K562 (cell line): ENCODE measurements at regions not wholly inside any gene's neighbourhood (a gene's known extent, or its start where the extent isn't known, plus 50 kb on each side); places are given as distances from the start of the nearest gene placed in this dataset.

ENCODE experiments used
- ATAC-seq: fragments of 200-7000 bp; cut with Tn5 transposase; 3 replicates; pipeline ENCODE4 v1.9.1; 2020; ENCODE audit warnings: moderate library complexity
- BruUV-seq: library from RNA; stranded (reverse); fragments of 400-500 nt; replicated peaks from 2 replicates; lab custom pipeline; 2021; lab: Mats Ljungman, UMichigan
- CTCF ChIA-PET: fragments of 300-600 bp; formaldehyde crosslinking; extraction: SDS; loops from one replicate; lab custom pipeline; 2021; ENCODE audit warnings: low intra/inter-chr PET ratio; lab: Yijun Ruan, JAX
- POLR2A ChIA-PET: fragments of 300-600, 350-650 bp; sonication (Branson Sonifier 250); formaldehyde crosslinking; extraction: SDS; loops from one replicate; lab custom pipeline; 2021; ENCODE audit warnings: antibody characterized with exemption, inconsistent platforms; lab: Yijun Ruan, JAX
- DNase-seq, 4 experiments: peaks; one replicate each; pipeline versions ENCODE4 v3.0.0 to v3.0.0-alpha.2; 2011 to 2018; ENCODE audit warnings: low spot score in 3 of 4, mixed read lengths in 3 of 4; ENCODE audit errors: extremely low read depth in 1 of 4
- FAIRE-seq: peaks from 2 replicates; lab custom pipeline; 2011; peaks lifted over from hg19 to GRCh38; lab: Jason Lieb, UNC
- H2AFZ ChIP-seq: 2 replicates; pipeline ENCODE4 v1.6.0; 2011; ENCODE audit warnings: low read depth, low read length, control low read depth, inconsistent platforms
- H3K27ac ChIP-seq: fragments of 200-600 bp; 3 replicates; pipeline ENCODE4 v1.8.0; 2011; ENCODE audit warnings: low read depth, mild to moderate bottlenecking, control low read depth, inconsistent platforms, low read length, moderate library complexity, mixed read lengths; ENCODE audit errors: extremely low read depth
- H3K27me3 ChIP-seq, 2 experiments: fragments of 300-600 bp in 1 of 2; 2 replicates in 1 of 2; 3 replicates in 1 of 2; pipeline versions ENCODE4 v1.6.0 to v1.8.0; 2011; ENCODE audit warnings: inconsistent platforms in 2 of 2, low read length in 2 of 2, mild to moderate bottlenecking in 1 of 2, mixed read lengths in 1 of 2, moderate library complexity in 1 of 2; ENCODE audit not compliant: control insufficient read depth in 2 of 2, insufficient read depth in 2 of 2
- H3K36me3 ChIP-seq: fragments of 300-600 bp; 3 replicates; pipeline ENCODE4 v1.8.0; 2011; ENCODE audit warnings: mild to moderate bottlenecking, low read length, inconsistent platforms; ENCODE audit not compliant: control insufficient read depth, insufficient read depth
- H3K4me1 ChIP-seq, 2 experiments: fragments of 200-600 bp in 1 of 2; replicated peaks in 1 of 2; 2 replicates in 1 of 2; 3 replicates in 1 of 2; pipeline versions ENCODE4 v1.5.1 to v1.8.0; 2011; ENCODE audit warnings: inconsistent platforms in 2 of 2, low read length in 2 of 2, mild to moderate bottlenecking in 1 of 2, mixed read lengths in 1 of 2, moderate library complexity in 1 of 2; ENCODE audit not compliant: control insufficient read depth in 2 of 2, insufficient read depth in 2 of 2
- H3K4me2 ChIP-seq: 2 replicates; pipeline ENCODE4 v1.6.1; 2011; ENCODE audit warnings: low read length, control low read depth, inconsistent platforms, mixed read lengths; ENCODE audit not compliant: insufficient read depth
- H3K4me3 ChIP-seq: fragments of 200-600 bp; sonication (generic), shearing (Covaris generic); 2 replicates; pipeline ENCODE4 v1.5.1; 2016; ENCODE audit warnings: control low read depth, inconsistent platforms
- H3K79me2 ChIP-seq: fragments of 200-600 bp; 3 replicates; pipeline ENCODE4 v1.8.0; 2011; ENCODE audit warnings: low read length, inconsistent platforms; ENCODE audit not compliant: control insufficient read depth, insufficient read depth
- H3K9ac ChIP-seq, 2 experiments: 2 replicates each; pipeline versions ENCODE4 v1.6.0 to v1.6.1; 2011; ENCODE audit warnings: low read depth in 2 of 2, low read length in 2 of 2, control low read depth in 1 of 2, inconsistent platforms in 1 of 2, mild to moderate bottlenecking in 1 of 2, mixed read lengths in 1 of 2; ENCODE audit not compliant: insufficient read depth in 1 of 2
- H3K9me1 ChIP-seq: one replicate; pipeline ENCODE4 v1.6.0; 2011; ENCODE audit warnings: inconsistent platforms, mild to moderate bottlenecking, low read length, moderate library complexity; ENCODE audit not compliant: control insufficient read depth, insufficient read depth
- H3K9me3 ChIP-seq: replicated peaks from 2 replicates; pipeline ENCODE4 v1.5.1; 2011; ENCODE audit warnings: low read depth, low read length, inconsistent platforms; ENCODE audit not compliant: control insufficient read depth, insufficient read depth
- H4K20me1 ChIP-seq: replicated peaks from 2 replicates; pipeline ENCODE4 v1.6.1; 2011; ENCODE audit warnings: low read length, inconsistent platforms, mixed read lengths; ENCODE audit not compliant: control insufficient read depth, insufficient read depth
- BRF1 ChIP-seq: IDR thresholded peaks from 3 replicates; pipeline ENCODE4 v1.6.1; 2011; ENCODE audit warnings: borderline replicate concordance, mild to moderate bottlenecking; ENCODE audit not compliant: insufficient read length; ENCODE audit errors: extremely low read depth
- FOXK2 ChIP-seq, 2 experiments: fragments of 450-650 bp; IDR thresholded peaks in 1 of 2; conservative IDR thresholded peaks in 1 of 2; 2 replicates each; pipeline ENCODE4 v1.6.1; 2016; ENCODE audit warnings: low read depth in 2 of 2, mild to moderate bottlenecking in 1 of 2
- MYBL2 ChIP-seq, 2 experiments: fragments of 450-650 bp in 1 of 2; sonication (generic) in 1 of 2; formaldehyde crosslinking in 1 of 2; IDR thresholded peaks; 2 replicates each; pipeline versions ENCODE4 v1.6.1 to v1.8.1; 2017 to 2022; ENCODE audit warnings: borderline replicate concordance in 1 of 2, inconsistent platforms in 1 of 2, low read depth in 1 of 2, mild to moderate bottlenecking in 1 of 2, missing genetic modification reagents in 1 of 2, moderate library complexity in 1 of 2
- RAD21 ChIP-seq, 2 experiments: fragments of 250-450 bp in 1 of 2; fragments of 450-650 bp in 1 of 2; sonication (Bioruptor Pico) in 1 of 2; formaldehyde crosslinking in 1 of 2; IDR thresholded peaks in 1 of 2; conservative IDR thresholded peaks in 1 of 2; 2 replicates each; pipeline versions ENCODE4 v1.4.0 to v1.8.0; 2020 to 2022; ENCODE audit warnings: mild to moderate bottlenecking in 2 of 2, moderate library complexity in 1 of 2
- REST ChIP-seq, 2 experiments: fragments of 450-650 bp; formaldehyde crosslinking in 1 of 2; IDR thresholded peaks; 2 replicates each; pipeline versions ENCODE4 v1.4.0 to v1.6.1; 2014 to 2020; ENCODE audit warnings: mild to moderate bottlenecking in 2 of 2, borderline replicate concordance in 1 of 2, low read depth in 1 of 2
- THAP7 ChIP-seq: fragments of 250-450 bp; sonication (Bioruptor Pico); IDR thresholded peaks from 2 replicates; pipeline ENCODE4 v1.5.0; 2021
- WGBS: fragments of 100-300 bp; shearing (Covaris generic); methylation state at CpG from one replicate; pipeline ENCODE4 v1.1.6; 2016; ENCODE audit warnings: low coverage, mixed read lengths; ENCODE audit not compliant: insufficient coverage; ENCODE audit errors: missing lambda C conversion rate; 5-methylcytosine and 5-hydroxymethylcytosine counted together
- in situ Hi-C: fragments of 300-500 bp; cut with MboI; formaldehyde crosslinking; loops from 4 replicates; pipeline ENCODE4 v1.15.0; 2018; ENCODE audit warnings: inconsistent platforms, mixed read lengths
- intact Hi-C: fragments of 100-400 bp; cut with micrococcal nuclease; formaldehyde crosslinking; loops from 2 replicates; pipeline ENCODE4 v1.14.2; 2022
- TF ChIP-seq, protein P1 (sequence below), 3 experiments: IDR thresholded peaks in 2 of 3; conservative IDR thresholded peaks in 1 of 3; 2 replicates each; pipeline ENCODE4 v1.5.1; 2011 to 2012; ENCODE audit warnings: low read length in 3 of 3, mild to moderate bottlenecking in 3 of 3, control low read depth in 2 of 3, improper control_type of control experiment in 1 of 3, inconsistent platforms in 1 of 3, low read depth in 1 of 3, mixed read lengths in 1 of 3, moderate library complexity in 1 of 3; ENCODE audit not compliant: insufficient read depth in 2 of 3

- ChIA-PET POLR2A (interaction anchor here (1.0 to 1.2 kb wide), 2 partner anchors 14 to 37 kb away, joined by 3 read pairs; no protein-coding TSS in a partner anchor), CTCF (interaction anchor here (1.1 kb wide), 1 partner anchor 130 kb away, joined by 4 read pairs; no protein-coding TSS in a partner anchor)
- Histone ChIP-seq H2AFZ (no peak overlapping the region), H3K27ac (no peak overlapping the region), H3K79me2 (no peaks in the 10 kb centered on the region), H4K20me1 (no peaks in the 10 kb centered on the region), H3K4me2 (no peak overlapping the region), H3K9ac (no peak overlapping the region), H3K36me3 (no peaks in the 10 kb centered on the region), H3K4me1 (no peaks in the 10 kb centered on the region; a peak in 1 of 5 replicates), H3K4me3 (no peak overlapping the region), H3K9me1 (no peaks in the 10 kb centered on the region), H3K27me3 (peaks cover 3 to 41% of the 10 kb centered on the region in 2 experiments; a peak in 3 of 5 replicates), H3K9me3 (no peaks in the 10 kb centered on the region)
- FAIRE-seq (no peak), ATAC-seq (no peak), DNase-seq (no peak)
- intact Hi-C loops, result loop anchor here (1.0 kb wide), 1 partner anchor 129 kb away; no protein-coding TSS in a partner anchor
- WGBS, result 5% methylated on average over 5 of the region's 5 CpGs
- BruUV-seq, result no TSS peak
- in situ Hi-C loops, result no loop called here
- TF ChIP-seq REST (IDR thresholded peaks at IDR 0.05; ENCODE audit: borderline replicate concordance) (peak; percentile 59; the same call in 1 of the 2 replicates), REST (CRISPR knock-in tag; IDR thresholded peaks at IDR 0.05; ENCODE audit: low read depth) (no peak), THAP7 (no peak), MYBL2 (IDR thresholded peaks at IDR 0.05; ENCODE audit: low read depth) (no peak), MYBL2 (CRISPR knock-in tag; IDR thresholded peaks at IDR 0.05; ENCODE audit: borderline replicate concordance) (no peak), FOXK2 (conservative IDR thresholded peaks at IDR 0.05 in 1 of 2, IDR thresholded peaks at IDR 0.05 in 1 of 2; ENCODE audit: low read depth in 2 of 2) (no peak), RAD21 (CRISPR knock-in tag; conservative IDR thresholded peaks at IDR 0.05 in 1 of 2, IDR thresholded peaks at IDR 0.05 in 1 of 2) (peak in 1 of 2 experiments; percentile 52; a peak in 2 of 4 replicates), BRF1 (no peak)
- TF ChIP-seq, protein P1, sequence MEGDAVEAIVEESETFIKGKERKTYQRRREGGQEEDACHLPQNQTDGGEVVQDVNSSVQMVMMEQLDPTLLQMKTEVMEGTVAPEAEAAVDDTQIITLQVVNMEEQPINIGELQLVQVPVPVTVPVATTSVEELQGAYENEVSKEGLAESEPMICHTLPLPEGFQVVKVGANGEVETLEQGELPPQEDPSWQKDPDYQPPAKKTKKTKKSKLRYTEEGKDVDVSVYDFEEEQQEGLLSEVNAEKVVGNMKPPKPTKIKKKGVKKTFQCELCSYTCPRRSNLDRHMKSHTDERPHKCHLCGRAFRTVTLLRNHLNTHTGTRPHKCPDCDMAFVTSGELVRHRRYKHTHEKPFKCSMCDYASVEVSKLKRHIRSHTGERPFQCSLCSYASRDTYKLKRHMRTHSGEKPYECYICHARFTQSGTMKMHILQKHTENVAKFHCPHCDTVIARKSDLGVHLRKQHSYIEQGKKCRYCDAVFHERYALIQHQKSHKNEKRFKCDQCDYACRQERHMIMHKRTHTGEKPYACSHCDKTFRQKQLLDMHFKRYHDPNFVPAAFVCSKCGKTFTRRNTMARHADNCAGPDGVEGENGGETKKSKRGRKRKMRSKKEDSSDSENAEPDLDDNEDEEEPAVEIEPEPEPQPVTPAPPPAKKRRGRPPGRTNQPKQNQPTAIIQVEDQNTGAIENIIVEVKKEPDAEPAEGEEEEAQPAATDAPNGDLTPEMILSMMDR (IDR thresholded peaks at IDR 0.05 in 2 of 3, conservative IDR thresholded peaks at IDR 0.05 in 1 of 3; ENCODE audit: insufficient read depth in 2 of 3, low read depth in 1 of 3, low read length in 3 of 3), result peak; percentile 14 to 36 (median 17); a peak in 2 of 6 replicates
Measured at GRCh38 chr4:81715757-81716156, 244.1 kb upstream of the RASGEF1B start.
